GM12878 (cell line): ENCODE measurements at regions not wholly inside any gene's neighbourhood (a gene's known extent, or its start where the extent isn't known, plus 50 kb on each side); places are given as distances from the start of the nearest gene placed in this dataset.
"Not testable (repeated sequence)": the region's sequence is repeated elsewhere in the genome, so short reads cannot be mapped to it uniquely, and the experiment has no call there.

Experiments
- ATAC-seq: fragments of 200-7000 bp; cut with Tn5 transposase; 3 replicates; pipeline ENCODE4 v1.9.1; 2020; ENCODE audit warnings: mild to moderate bottlenecking, moderate library complexity
- BruUV-seq: library from RNA; stranded (reverse); fragments of 400-500 nt; replicated peaks from 2 replicates; lab custom pipeline; 2021; lab: Mats Ljungman, UMichigan
- CTCF ChIA-PET: fragments of 300-600 bp; sonication (Branson Sonifier 250); formaldehyde crosslinking; extraction: SDS; loops from one replicate; lab custom pipeline; 2021; ENCODE audit warnings: inconsistent platforms; lab: Yijun Ruan, JAX
- POLR2A ChIA-PET: fragments of 350-600 bp; formaldehyde crosslinking; extraction: SDS; loops from one replicate; lab custom pipeline; 2021; ENCODE audit warnings: inconsistent platforms; lab: Charles Lee
- RAD21 ChIA-PET: fragments of 300-600 bp; sonication (Branson Sonifier 250); formaldehyde crosslinking; loops from one replicate; lab custom pipeline; 2023; ENCODE audit warnings: antibody characterized with exemption; ENCODE audit not compliant: unreplicated experiment; lab: Charles Lee
- SMC1A ChIA-PET: fragments of 300-600 bp; sonication (Branson Sonifier 250); formaldehyde crosslinking; loops from one replicate; lab custom pipeline; 2023; ENCODE audit not compliant: unreplicated experiment, uncharacterized antibody; lab: Charles Lee
- DNase-seq: peaks from one replicate; pipeline ENCODE4 v3.0.0-alpha.2; 2011; ENCODE audit warnings: low read depth, low spot score
- FAIRE-seq: peaks from 3 replicates; lab custom pipeline; 2011; peaks lifted over from hg19 to GRCh38; lab: Jason Lieb, UNC
- H2AFZ ChIP-seq: 2 replicates; pipeline ENCODE4 v1.6.0; 2011; ENCODE audit warnings: low read depth, low read length, control low read depth; ENCODE audit not compliant: control insufficient read depth
- H3K27ac ChIP-seq: 2 replicates; pipeline ENCODE4 v1.5.1; 2011; ENCODE audit warnings: control low read depth; ENCODE audit not compliant: control insufficient read depth, insufficient read depth
- H3K27me3 ChIP-seq, 2 experiments: replicated peaks in 1 of 2; 2 replicates each; pipeline versions ENCODE4 v1.6.0 to v1.6.1; 2011; ENCODE audit warnings: low read length in 1 of 2; ENCODE audit not compliant: control insufficient read depth in 2 of 2, insufficient read depth in 2 of 2
- H3K36me3 ChIP-seq, 2 experiments: 2 replicates each; pipeline ENCODE4 v1.5.1; 2011; ENCODE audit warnings: low read length in 1 of 2; ENCODE audit not compliant: control insufficient read depth in 2 of 2, insufficient read depth in 2 of 2
- H3K4me1 ChIP-seq: 2 replicates; pipeline ENCODE4 v1.6.1; 2011; ENCODE audit warnings: mild to moderate bottlenecking, low read length, moderate library complexity, mixed read lengths; ENCODE audit not compliant: control insufficient read depth, insufficient read depth
- H3K4me2 ChIP-seq: 2 replicates; pipeline ENCODE4 v1.6.0; 2011; ENCODE audit warnings: control low read depth; ENCODE audit not compliant: control insufficient read depth, insufficient read depth
- H3K4me3 ChIP-seq: fragments of 200-600 bp; sonication (generic); 2 replicates; pipeline ENCODE4 v1.5.1; 2016
- H3K79me2 ChIP-seq: 2 replicates; pipeline ENCODE4 v1.6.0; 2011; ENCODE audit warnings: low read length; ENCODE audit not compliant: control insufficient read depth, insufficient read depth
- H3K9ac ChIP-seq: 2 replicates; pipeline ENCODE4 v1.8.0; 2011; ENCODE audit warnings: low read length, control low read depth, mixed read lengths; ENCODE audit not compliant: control insufficient read depth, insufficient read depth
- H3K9me3 ChIP-seq: replicated peaks from 3 replicates; pipeline ENCODE4 v1.5.1; 2011; ENCODE audit warnings: mild to moderate bottlenecking, low read length; ENCODE audit not compliant: control insufficient read depth, insufficient read depth
- H4K20me1 ChIP-seq: 2 replicates; pipeline ENCODE4 v1.6.0; 2011; ENCODE audit not compliant: control insufficient read depth, insufficient read depth
- SUZ12 ChIP-seq: fragments of 200-600 bp; sonication (generic); IDR thresholded peaks from one replicate; pipeline ENCODE4 v1.6.1; 2018; ENCODE audit warnings: antibody characterized with exemption, mild to moderate bottlenecking; ENCODE audit not compliant: unreplicated experiment
- WGBS: methylation state at CpG from one replicate; pipeline ENCODE4 v1.1.6; 2016; ENCODE audit warnings: low lambda C conversion rate; ENCODE audit not compliant: insufficient replicate concordance, insufficient coverage; ENCODE audit errors: missing lambda C conversion rate; 5-methylcytosine and 5-hydroxymethylcytosine counted together
- in situ Hi-C: fragments of 300-500 bp; cut with MboI; formaldehyde crosslinking; loops from 9 replicates; pipeline ENCODE4 v1.14.3; 2018; ENCODE audit warnings: mixed read lengths
- intact Hi-C: fragments of 100-400 bp; cut with micrococcal nuclease; formaldehyde crosslinking; loops from one replicate; pipeline ENCODE4 v1.14.2; 2022; ENCODE audit not compliant: unreplicated experiment

- H3K27me3 ChIP-seq, CTCF ChIA-PET, SMC1A ChIA-PET, DNase-seq, BruUV-seq, H3K4me1 ChIP-seq, in situ Hi-C loops, H3K79me2 ChIP-seq: not testable (repeated sequence)
- 3% methylated on average over 58 of the region's 71 CpGs for WGBS
- POLR2A ChIA-PET: interaction anchor here (0.6 kb wide), 1 partner anchor 174 kb away, joined by 3 read pairs; no protein-coding TSS in a partner anchor
- peak; percentile 56 for TF ChIP-seq SUZ12
- TF ChIP-seq, all 136 proteins: peak for 1; not testable (repeated sequence) for 135
- H3K36me3 ChIP-seq, H3K9me3 ChIP-seq, intact Hi-C loops, H4K20me1 ChIP-seq, RAD21 ChIA-PET, H3K27ac ChIP-seq, FAIRE-seq, H3K9ac ChIP-seq, H2AFZ ChIP-seq, H3K4me3 ChIP-seq: not testable (repeated sequence)
- H3K4me2 ChIP-seq: 0 out of 2 replicates have a peak overlapping the region, but pooled peaks have one; percentile 42
- ATAC-seq: peak; percentile 81
These were observed 116.8 kb upstream of the CDK13 start for GRCh38 chr7:39833180-39833799.

GRCh38 chr7:39833865-39834634 is 116.0 kb upstream of the CDK13 start:
- H3K9me3 ChIP-seq, POLR2A ChIA-PET, H4K20me1 ChIP-seq, ATAC-seq, H3K4me1 ChIP-seq, H3K27ac ChIP-seq, SMC1A ChIA-PET, H3K79me2 ChIP-seq, H3K4me2 ChIP-seq, H3K4me3 ChIP-seq, H2AFZ ChIP-seq, H3K27me3 ChIP-seq, RAD21 ChIA-PET, FAIRE-seq, CTCF ChIA-PET, intact Hi-C loops, in situ Hi-C loops, BruUV-seq, H3K36me3 ChIP-seq, H3K9ac ChIP-seq, DNase-seq: not testable (repeated sequence)
- WGBS: 75% methylated on average over 36 of the region's 36 CpGs
